ENCODE measurements at regions not wholly inside any gene's neighbourhood (a gene's known extent, or its start where the extent isn't known, plus 50 kb on each side); places are given as distances from the start of the nearest gene placed in this dataset.

DNA sequence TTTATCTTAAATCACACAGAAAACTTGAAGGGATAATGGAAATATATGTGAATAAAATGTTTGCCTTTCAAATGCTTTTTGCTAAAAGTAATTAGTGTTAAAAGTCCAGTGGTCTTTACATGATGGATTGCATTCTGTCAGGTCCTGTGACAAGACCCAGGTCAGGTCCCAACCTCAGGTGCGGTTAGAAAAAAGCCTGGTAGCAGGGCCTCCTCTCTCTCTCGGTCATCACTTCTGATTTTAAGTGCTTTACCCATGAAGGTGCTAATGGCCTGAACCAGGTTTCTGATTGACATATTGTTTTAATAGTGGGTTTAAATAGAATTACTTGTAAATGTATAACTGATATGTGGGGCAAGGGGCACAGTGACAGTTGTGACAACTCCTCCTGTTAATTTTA is 736.3 kb downstream of the POM121L12 start:
- Histone ChIP-seq H3K27me3 (replicated peaks; ENCODE audit: insufficient read depth, low read length) (no peaks in the 10 kb centered on the region), H4K20me1 (ENCODE audit: insufficient read depth, low read length) (no peaks in the 10 kb centered on the region)
- no peak for TF ChIP-seq EZH2 (optimal IDR thresholded peaks at IDR 0.05; ENCODE audit: low read depth, low read length)
- no peak for TF ChIP-seq EZH2phosphoT487 (IDR thresholded peaks at IDR 0.05; ENCODE audit: low read length)
- TF ChIP-seq CTCF (IDR thresholded peaks at IDR 0.05; ENCODE audit: low read length) = no peak

DNA sequence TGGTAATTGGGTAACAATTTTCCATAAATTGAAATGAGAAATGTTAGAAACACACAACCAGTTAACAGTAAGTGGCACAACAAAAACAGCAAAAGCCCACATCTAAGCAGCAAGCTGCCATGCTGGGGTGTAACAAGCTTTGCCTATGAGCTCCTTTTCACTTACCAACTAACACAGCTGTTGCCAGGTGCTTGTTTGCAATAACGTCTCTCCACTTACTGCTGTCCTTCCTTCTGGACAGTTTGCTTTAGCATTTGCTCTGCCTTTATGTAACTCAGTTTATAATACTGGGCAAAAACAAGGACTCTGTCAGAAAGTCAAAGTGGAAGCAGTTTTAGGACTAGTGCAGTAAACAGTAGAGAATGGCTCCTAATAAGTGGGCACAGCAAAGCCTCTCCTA is 740.9 kb downstream of the POM121L12 start:
- no peaks in the 10 kb centered on the region for H3K9me2 ChIP-seq (replicated peaks; ENCODE audit: insufficient read depth, low read length)
- H3K9me3 ChIP-seq (replicated peaks; ENCODE audit: insufficient read depth, low read length) = no peaks in the 10 kb centered on the region
- no peaks in the 10 kb centered on the region for H3K27me3 ChIP-seq (replicated peaks; ENCODE audit: insufficient read depth, low read length)
- no peaks in the 10 kb centered on the region for H4K20me1 ChIP-seq (ENCODE audit: insufficient read depth, low read length)
- H3K4me1 ChIP-seq (ENCODE audit: low read length) = no peaks in the 10 kb centered on the region
- H3K4me3 ChIP-seq (ENCODE audit: low read length) = no peak overlapping the region
- no peak overlapping the region for H2AFZ ChIP-seq (ENCODE audit: low read length)
- no peaks in the 10 kb centered on the region for H3K79me2 ChIP-seq (ENCODE audit: low read length)
- no peaks in the 10 kb centered on the region for H3F3A ChIP-seq (ENCODE audit: insufficient read depth, low read length)
- no peaks in the 10 kb centered on the region for H3K36me3 ChIP-seq (replicated peaks; ENCODE audit: insufficient read depth, low read length)
- no peak overlapping the region for H3K27ac ChIP-seq (ENCODE audit: low read length)
- H3K4me2 ChIP-seq (ENCODE audit: low read depth, low read length) = no peak overlapping the region
- no peak for DNase-seq
- TF ChIP-seq EZH2 (optimal IDR thresholded peaks at IDR 0.05; ENCODE audit: low read depth, low read length) (no peak), CTCF (IDR thresholded peaks at IDR 0.05; ENCODE audit: low read length) (no peak), EZH2phosphoT487 (IDR thresholded peaks at IDR 0.05; ENCODE audit: low read length) (no peak)
- no peak overlapping the region for H3K9ac ChIP-seq (ENCODE audit: low read length)

More for the DNA sequence above, 736.3 kb downstream of the POM121L12 start:
- H3K27ac ChIP-seq (ENCODE audit: low read length) = no peak overlapping the region
- no peak overlapping the region for H3K9ac ChIP-seq (ENCODE audit: low read length)
- no peaks in the 10 kb centered on the region for H3K9me3 ChIP-seq (replicated peaks; ENCODE audit: insufficient read depth, low read length)
- H3F3A ChIP-seq (ENCODE audit: insufficient read depth, low read length) = no peaks in the 10 kb centered on the region
- no peaks in the 10 kb centered on the region for H3K79me2 ChIP-seq (ENCODE audit: low read length)
- H3K4me1 ChIP-seq (ENCODE audit: low read length) = no peaks in the 10 kb centered on the region
- no peak overlapping the region for H3K4me3 ChIP-seq (ENCODE audit: low read length)
- no peak overlapping the region for H2AFZ ChIP-seq (ENCODE audit: low read length)
- H3K36me3 ChIP-seq (replicated peaks; ENCODE audit: insufficient read depth, low read length) = no peaks in the 10 kb centered on the region
- no peak for DNase-seq
- no peak overlapping the region for H3K4me2 ChIP-seq (ENCODE audit: low read depth, low read length)
- no peaks in the 10 kb centered on the region for H3K9me2 ChIP-seq (replicated peaks; ENCODE audit: insufficient read depth, low read length)

- no peaks in the 10 kb centered on the region for H3K27me3 ChIP-seq (replicated peaks; ENCODE audit: insufficient read depth, low read length)
- no peaks in the 10 kb centered on the region for H3K9me3 ChIP-seq (replicated peaks; ENCODE audit: insufficient read depth, low read length)
- TF ChIP-seq EZH2phosphoT487 (IDR thresholded peaks at IDR 0.05; ENCODE audit: low read length) (no peak), CTCF (IDR thresholded peaks at IDR 0.05; ENCODE audit: low read length) (no peak), EZH2 (optimal IDR thresholded peaks at IDR 0.05; ENCODE audit: low read depth, low read length) (no peak)
- H3F3A ChIP-seq (ENCODE audit: insufficient read depth, low read length) = no peaks in the 10 kb centered on the region
- H3K4me3 ChIP-seq (ENCODE audit: low read length) = no peak overlapping the region
- no peak overlapping the region for H3K27ac ChIP-seq (ENCODE audit: low read length)
- no peaks in the 10 kb centered on the region for H3K9me2 ChIP-seq (replicated peaks; ENCODE audit: insufficient read depth, low read length)
- no peaks in the 10 kb centered on the region for H3K36me3 ChIP-seq (replicated peaks; ENCODE audit: insufficient read depth, low read length)
- no peak overlapping the region for H2AFZ ChIP-seq (ENCODE audit: low read length)
- DNase-seq = no peak
- no peaks in the 10 kb centered on the region for H4K20me1 ChIP-seq (ENCODE audit: insufficient read depth, low read length)
- H3K4me2 ChIP-seq (ENCODE audit: low read depth, low read length) = no peak overlapping the region
- H3K4me1 ChIP-seq (ENCODE audit: low read length) = no peaks in the 10 kb centered on the region
- no peak overlapping the region for H3K9ac ChIP-seq (ENCODE audit: low read length)
- no peaks in the 10 kb centered on the region for H3K79me2 ChIP-seq (ENCODE audit: low read length)
Observed at GRCh38 chr7:53789741-53790140, 752.4 kb upstream of the VSTM2A start.

Data from MM.1S (cell line).